Neural cell (in vitro differentiated cells): ENCODE measurements at regions not wholly inside any gene's neighbourhood (a gene's known extent, or its start where the extent isn't known, plus 50 kb on each side); places are given as distances from the start of the nearest gene placed in this dataset.

Source experiments
- CTCF ChIP-seq: fragments of 450-650 bp; IDR thresholded peaks from 2 replicates; pipeline ENCODE4 v1.5.1; 2014; ENCODE audit warnings: antibody characterized with exemption, mild to moderate bottlenecking, moderate library complexity; ENCODE audit not compliant: poor library complexity, severe bottlenecking
- EP300 ChIP-seq: fragments of 450-650 bp; conservative IDR thresholded peaks from 2 replicates; pipeline ENCODE4 v1.6.1; 2014; ENCODE audit warnings: antibody characterized with exemption, mild to moderate bottlenecking, moderate library complexity; ENCODE audit not compliant: poor library complexity, severe bottlenecking
- EZH2 ChIP-seq: fragments of 200-600, 300-800 bp; shearing (Covaris generic), sonication (generic); IDR thresholded peaks from 2 replicates; pipeline ENCODE4 v1.6.1; 2014; ENCODE audit warnings: antibody characterized with exemption, low read length, borderline replicate concordance, mild to moderate bottlenecking; ENCODE audit not compliant: insufficient read depth, poor library complexity, severe bottlenecking
- MXI1 ChIP-seq: fragments of 450-650 bp; conservative IDR thresholded peaks from 2 replicates; pipeline ENCODE4 v1.6.1; 2014; ENCODE audit warnings: antibody characterized with exemption, mild to moderate bottlenecking; ENCODE audit not compliant: poor library complexity, severe bottlenecking
- POLR2AphosphoS5 ChIP-seq: IDR thresholded peaks from 2 replicates; pipeline ENCODE4 v1.6.1; 2012
- SMC3 ChIP-seq: fragments of 450-650 bp; conservative IDR thresholded peaks from 2 replicates; pipeline ENCODE4 v1.6.1; 2014; ENCODE audit warnings: antibody characterized with exemption, mild to moderate bottlenecking, moderate library complexity; ENCODE audit not compliant: poor library complexity
- TAF1 ChIP-seq: IDR thresholded peaks from 2 replicates; pipeline ENCODE4 v1.6.1; 2012; ENCODE audit warnings: low read depth
- TF ChIP-seq, protein P1 (sequence below): IDR thresholded peaks from 2 replicates; pipeline ENCODE4 v1.6.1; 2012; ENCODE audit warnings: borderline replicate concordance

GRCh38 chr14:46433381-46433780, 218.2 kb downstream of the RPL10L start:
- TF ChIP-seq SMC3 (no peak), CTCF (no peak), EP300 (no peak), POLR2AphosphoS5 (no peak), EZH2 (no peak), MXI1 (no peak), TAF1 (no peak)
- TF ChIP-seq, protein P1, sequence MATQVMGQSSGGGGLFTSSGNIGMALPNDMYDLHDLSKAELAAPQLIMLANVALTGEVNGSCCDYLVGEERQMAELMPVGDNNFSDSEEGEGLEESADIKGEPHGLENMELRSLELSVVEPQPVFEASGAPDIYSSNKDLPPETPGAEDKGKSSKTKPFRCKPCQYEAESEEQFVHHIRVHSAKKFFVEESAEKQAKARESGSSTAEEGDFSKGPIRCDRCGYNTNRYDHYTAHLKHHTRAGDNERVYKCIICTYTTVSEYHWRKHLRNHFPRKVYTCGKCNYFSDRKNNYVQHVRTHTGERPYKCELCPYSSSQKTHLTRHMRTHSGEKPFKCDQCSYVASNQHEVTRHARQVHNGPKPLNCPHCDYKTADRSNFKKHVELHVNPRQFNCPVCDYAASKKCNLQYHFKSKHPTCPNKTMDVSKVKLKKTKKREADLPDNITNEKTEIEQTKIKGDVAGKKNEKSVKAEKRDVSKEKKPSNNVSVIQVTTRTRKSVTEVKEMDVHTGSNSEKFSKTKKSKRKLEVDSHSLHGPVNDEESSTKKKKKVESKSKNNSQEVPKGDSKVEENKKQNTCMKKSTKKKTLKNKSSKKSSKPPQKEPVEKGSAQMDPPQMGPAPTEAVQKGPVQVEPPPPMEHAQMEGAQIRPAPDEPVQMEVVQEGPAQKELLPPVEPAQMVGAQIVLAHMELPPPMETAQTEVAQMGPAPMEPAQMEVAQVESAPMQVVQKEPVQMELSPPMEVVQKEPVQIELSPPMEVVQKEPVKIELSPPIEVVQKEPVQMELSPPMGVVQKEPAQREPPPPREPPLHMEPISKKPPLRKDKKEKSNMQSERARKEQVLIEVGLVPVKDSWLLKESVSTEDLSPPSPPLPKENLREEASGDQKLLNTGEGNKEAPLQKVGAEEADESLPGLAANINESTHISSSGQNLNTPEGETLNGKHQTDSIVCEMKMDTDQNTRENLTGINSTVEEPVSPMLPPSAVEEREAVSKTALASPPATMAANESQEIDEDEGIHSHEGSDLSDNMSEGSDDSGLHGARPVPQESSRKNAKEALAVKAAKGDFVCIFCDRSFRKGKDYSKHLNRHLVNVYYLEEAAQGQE = no peak
